GM19035 (cell line): ENCODE measurements at regions not wholly inside any gene's neighbourhood (a gene's known extent, or its start where the extent isn't known, plus 50 kb on each side); places are given as distances from the start of the nearest gene placed in this dataset.

Experiments used
- ATAC-seq: cut with Tn5 transposase; IDR thresholded peaks from one replicate; pipeline ENCODE4 v1.9.1; 2021; ENCODE audit not compliant: unreplicated experiment

GRCh38 chrY:12552471-12553283 is 148.4 kb upstream of the USP9Y start:
- ATAC-seq, result peak; percentile 63

- ATAC-seq, result no peak
Observed at GRCh38 chrY:12553909-12554308, 147.1 kb upstream of the USP9Y start.

- no peak for ATAC-seq
Observed at GRCh38 chrY:12555005-12555404, 146.0 kb upstream of the USP9Y start.

- no peak for ATAC-seq
Observed at GRCh38 chrY:12559007-12559406, 142.0 kb upstream of the USP9Y start.

GRCh38 chrY:12576278-12576677 is 124.8 kb upstream of the USP9Y start:
- no peak for ATAC-seq

- no peak for ATAC-seq
Observed at GRCh38 chrY:12593532-12594216, 107.4 kb upstream of the USP9Y start.

- ATAC-seq, result no peak
Observed at GRCh38 chrY:12598783-12599182, 102.2 kb upstream of the USP9Y start.

- ATAC-seq, result no peak
Observed at GRCh38 chrY:12605426-12605825, 95.6 kb upstream of the USP9Y start.

GRCh38 chrY:12610861-12611260 is 90.2 kb upstream of the USP9Y start:
- ATAC-seq, result no peak

GRCh38 chrY:12615733-12616446 is 85.1 kb upstream of the USP9Y start:
- ATAC-seq, result no peak

GRCh38 chrY:12621454-12622081 is 79.5 kb upstream of the USP9Y start:
- no peak for ATAC-seq

- ATAC-seq, result no peak
Observed at GRCh38 chrY:12623204-12623603, 77.8 kb upstream of the USP9Y start.

- no peak for ATAC-seq
Observed at GRCh38 chrY:12642986-12643385, 58.0 kb upstream of the USP9Y start.

- ATAC-seq, result no peak
Observed at GRCh38 chrY:12643693-12644348, 57.2 kb upstream of the USP9Y start.

- no peak for ATAC-seq
Observed at GRCh38 chrY:12651095-12651494, 49.9 kb upstream of the USP9Y start.
